K562 (cell line): ENCODE measurements at regions not wholly inside any gene's neighbourhood (a gene's known extent, or its start where the extent isn't known, plus 50 kb on each side); places are given as distances from the start of the nearest gene placed in this dataset.

Experiments used
- ATAC-seq: fragments of 200-7000 bp; cut with Tn5 transposase; 3 replicates; pipeline ENCODE4 v1.9.1; 2020; ENCODE audit warnings: moderate library complexity
- BruUV-seq: library from RNA; stranded (reverse); fragments of 400-500 nt; replicated peaks from 2 replicates; lab custom pipeline; 2021; lab: Mats Ljungman, UMichigan
- CTCF ChIA-PET: fragments of 300-600 bp; formaldehyde crosslinking; extraction: SDS; loops from one replicate; lab custom pipeline; 2021; ENCODE audit warnings: low intra/inter-chr PET ratio; lab: Yijun Ruan, JAX
- POLR2A ChIA-PET: fragments of 300-600, 350-650 bp; sonication (Branson Sonifier 250); formaldehyde crosslinking; extraction: SDS; loops from one replicate; lab custom pipeline; 2021; ENCODE audit warnings: antibody characterized with exemption, inconsistent platforms; lab: Yijun Ruan, JAX
- DNase-seq, 4 experiments: peaks; one replicate each; pipeline versions ENCODE4 v3.0.0 to v3.0.0-alpha.2; 2011 to 2018; ENCODE audit warnings: low spot score in 3 of 4, mixed read lengths in 3 of 4; ENCODE audit errors: extremely low read depth in 1 of 4
- FAIRE-seq: peaks from 2 replicates; lab custom pipeline; 2011; peaks lifted over from hg19 to GRCh38; lab: Jason Lieb, UNC
- H2AFZ ChIP-seq: 2 replicates; pipeline ENCODE4 v1.6.0; 2011; ENCODE audit warnings: low read depth, low read length, control low read depth, inconsistent platforms
- H3K27ac ChIP-seq: fragments of 200-600 bp; 3 replicates; pipeline ENCODE4 v1.8.0; 2011; ENCODE audit warnings: low read depth, mild to moderate bottlenecking, control low read depth, inconsistent platforms, low read length, moderate library complexity, mixed read lengths; ENCODE audit errors: extremely low read depth
- H3K27me3 ChIP-seq, 2 experiments: fragments of 300-600 bp in 1 of 2; 2 replicates in 1 of 2; 3 replicates in 1 of 2; pipeline versions ENCODE4 v1.6.0 to v1.8.0; 2011; ENCODE audit warnings: inconsistent platforms in 2 of 2, low read length in 2 of 2, mild to moderate bottlenecking in 1 of 2, mixed read lengths in 1 of 2, moderate library complexity in 1 of 2; ENCODE audit not compliant: control insufficient read depth in 2 of 2, insufficient read depth in 2 of 2
- H3K36me3 ChIP-seq: fragments of 300-600 bp; 3 replicates; pipeline ENCODE4 v1.8.0; 2011; ENCODE audit warnings: mild to moderate bottlenecking, low read length, inconsistent platforms; ENCODE audit not compliant: control insufficient read depth, insufficient read depth
- H3K4me1 ChIP-seq, 2 experiments: fragments of 200-600 bp in 1 of 2; replicated peaks in 1 of 2; 2 replicates in 1 of 2; 3 replicates in 1 of 2; pipeline versions ENCODE4 v1.5.1 to v1.8.0; 2011; ENCODE audit warnings: inconsistent platforms in 2 of 2, low read length in 2 of 2, mild to moderate bottlenecking in 1 of 2, mixed read lengths in 1 of 2, moderate library complexity in 1 of 2; ENCODE audit not compliant: control insufficient read depth in 2 of 2, insufficient read depth in 2 of 2
- H3K4me2 ChIP-seq: 2 replicates; pipeline ENCODE4 v1.6.1; 2011; ENCODE audit warnings: low read length, control low read depth, inconsistent platforms, mixed read lengths; ENCODE audit not compliant: insufficient read depth
- H3K4me3 ChIP-seq: fragments of 200-600 bp; sonication (generic), shearing (Covaris generic); 2 replicates; pipeline ENCODE4 v1.5.1; 2016; ENCODE audit warnings: control low read depth, inconsistent platforms
- H3K79me2 ChIP-seq: fragments of 200-600 bp; 3 replicates; pipeline ENCODE4 v1.8.0; 2011; ENCODE audit warnings: low read length, inconsistent platforms; ENCODE audit not compliant: control insufficient read depth, insufficient read depth
- H3K9ac ChIP-seq, 2 experiments: 2 replicates each; pipeline versions ENCODE4 v1.6.0 to v1.6.1; 2011; ENCODE audit warnings: low read depth in 2 of 2, low read length in 2 of 2, control low read depth in 1 of 2, inconsistent platforms in 1 of 2, mild to moderate bottlenecking in 1 of 2, mixed read lengths in 1 of 2; ENCODE audit not compliant: insufficient read depth in 1 of 2
- H3K9me1 ChIP-seq: one replicate; pipeline ENCODE4 v1.6.0; 2011; ENCODE audit warnings: inconsistent platforms, mild to moderate bottlenecking, low read length, moderate library complexity; ENCODE audit not compliant: control insufficient read depth, insufficient read depth
- H3K9me3 ChIP-seq: replicated peaks from 2 replicates; pipeline ENCODE4 v1.5.1; 2011; ENCODE audit warnings: low read depth, low read length, inconsistent platforms; ENCODE audit not compliant: control insufficient read depth, insufficient read depth
- H4K20me1 ChIP-seq: replicated peaks from 2 replicates; pipeline ENCODE4 v1.6.1; 2011; ENCODE audit warnings: low read length, inconsistent platforms, mixed read lengths; ENCODE audit not compliant: control insufficient read depth, insufficient read depth
- ATF4 ChIP-seq: fragments of 450-650 bp; formaldehyde crosslinking; IDR thresholded peaks from 2 replicates; pipeline ENCODE4 v1.4.0; 2022; ENCODE audit warnings: mild to moderate bottlenecking, moderate library complexity
- CREBBP ChIP-seq: IDR thresholded peaks from one replicate; pipeline ENCODE4 v1.6.1; 2012; ENCODE audit warnings: low read depth, mild to moderate bottlenecking, control low read depth, inconsistent platforms, low read length
- NBN ChIP-seq: fragments of 450-650 bp; IDR thresholded peaks from 2 replicates; pipeline ENCODE4 v1.6.1; 2016; ENCODE audit warnings: low read depth, mild to moderate bottlenecking
- NR2F6 ChIP-seq: fragments of 450-650 bp; formaldehyde crosslinking; IDR thresholded peaks from 2 replicates; pipeline ENCODE4 v1.4.0; 2020; ENCODE audit warnings: mild to moderate bottlenecking
- POLR3A ChIP-seq: IDR thresholded peaks from 2 replicates; pipeline ENCODE4 v1.6.1; 2011; ENCODE audit warnings: borderline replicate concordance, mild to moderate bottlenecking, moderate library complexity; ENCODE audit not compliant: insufficient read length, insufficient read depth; ENCODE audit errors: extremely low read depth
- SIRT6 ChIP-seq: IDR thresholded peaks from one replicate; pipeline ENCODE4 v1.6.1; 2012; ENCODE audit warnings: low read depth, mild to moderate bottlenecking, control low read depth, inconsistent platforms, low read length, moderate library complexity
- XRCC4 ChIP-seq: IDR thresholded peaks from one replicate; pipeline ENCODE4 v1.6.1; 2011; ENCODE audit not compliant: insufficient read depth, insufficient read length; ENCODE audit errors: extremely low read depth
- ZNF77 ChIP-seq: fragments of 250-450 bp; sonication (Bioruptor Pico); IDR thresholded peaks from 2 replicates; pipeline ENCODE4 v1.5.0; 2020
- WGBS: fragments of 100-300 bp; shearing (Covaris generic); methylation state at CpG from one replicate; pipeline ENCODE4 v1.1.6; 2016; ENCODE audit warnings: low coverage, mixed read lengths; ENCODE audit not compliant: insufficient coverage; ENCODE audit errors: missing lambda C conversion rate; 5-methylcytosine and 5-hydroxymethylcytosine counted together
- in situ Hi-C: fragments of 300-500 bp; cut with MboI; formaldehyde crosslinking; loops from 4 replicates; pipeline ENCODE4 v1.15.0; 2018; ENCODE audit warnings: inconsistent platforms, mixed read lengths
- intact Hi-C: fragments of 100-400 bp; cut with micrococcal nuclease; formaldehyde crosslinking; loops from 2 replicates; pipeline ENCODE4 v1.14.2; 2022
- TF ChIP-seq, protein P1 (sequence below): sonication (generic); formaldehyde crosslinking; IDR thresholded peaks from 2 replicates; pipeline ENCODE4 v1.8.0; 2022; ENCODE audit warnings: mild to moderate bottlenecking, missing genetic modification reagents
- TF ChIP-seq, protein P2 (sequence below): fragments of 250-450 bp; sonication (Bioruptor Pico); IDR thresholded peaks from 2 replicates; pipeline ENCODE4 v1.8.0; 2022; ENCODE audit warnings: inconsistent platforms, mild to moderate bottlenecking, moderate library complexity, borderline replicate concordance
- TF ChIP-seq, protein P3 (sequence below): fragments of 450-650 bp; IDR thresholded peaks from 2 replicates; pipeline ENCODE4 v1.6.1; 2016; ENCODE audit warnings: borderline replicate concordance

- ChIA-PET POLR2A (no interaction called here), CTCF (no interaction called here)
- in situ Hi-C loops (no loop called here), intact Hi-C loops (no loop called here)
- no peak overlapping the region for H3K4me2 ChIP-seq
- H3K36me3 ChIP-seq, result no peaks in the 10 kb centered on the region
- no peak overlapping the region for H3K4me3 ChIP-seq
- no peak overlapping the region for H3K27ac ChIP-seq
- no peak for FAIRE-seq
- ATAC-seq, result no peak
- H2AFZ ChIP-seq, result no peak overlapping the region
- 0 out of 2 replicates have a peak, but pooled peaks cover 2% of the 10 kb centered on the region for H3K9me3 ChIP-seq
- no TSS peak for BruUV-seq
- H3K79me2 ChIP-seq, result no peaks in the 10 kb centered on the region
- no peaks in the 10 kb centered on the region for H4K20me1 ChIP-seq
- no peak overlapping the region for H3K9ac ChIP-seq
- no peaks in the 10 kb centered on the region for H3K4me1 ChIP-seq
- no peaks in the 10 kb centered on the region for H3K27me3 ChIP-seq
- no peak for DNase-seq
- no peaks in the 10 kb centered on the region for H3K9me1 ChIP-seq
- 0% methylated on average over 3 of the region's 3 CpGs for WGBS
- TF ChIP-seq XRCC4 (no peak), SIRT6 (no peak), CREBBP (no peak), NBN (no peak), ATF4 (no peak), NR2F6 (CRISPR knock-in tag) (no peak), ZNF77 (CRISPR knock-in tag) (no peak), POLR3A (no peak)
- TF ChIP-seq, protein P1, sequence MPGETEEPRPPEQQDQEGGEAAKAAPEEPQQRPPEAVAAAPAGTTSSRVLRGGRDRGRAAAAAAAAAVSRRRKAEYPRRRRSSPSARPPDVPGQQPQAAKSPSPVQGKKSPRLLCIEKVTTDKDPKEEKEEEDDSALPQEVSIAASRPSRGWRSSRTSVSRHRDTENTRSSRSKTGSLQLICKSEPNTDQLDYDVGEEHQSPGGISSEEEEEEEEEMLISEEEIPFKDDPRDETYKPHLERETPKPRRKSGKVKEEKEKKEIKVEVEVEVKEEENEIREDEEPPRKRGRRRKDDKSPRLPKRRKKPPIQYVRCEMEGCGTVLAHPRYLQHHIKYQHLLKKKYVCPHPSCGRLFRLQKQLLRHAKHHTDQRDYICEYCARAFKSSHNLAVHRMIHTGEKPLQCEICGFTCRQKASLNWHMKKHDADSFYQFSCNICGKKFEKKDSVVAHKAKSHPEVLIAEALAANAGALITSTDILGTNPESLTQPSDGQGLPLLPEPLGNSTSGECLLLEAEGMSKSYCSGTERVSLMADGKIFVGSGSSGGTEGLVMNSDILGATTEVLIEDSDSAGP (CRISPR knock-in tag), result no peak
- TF ChIP-seq, protein P2, sequence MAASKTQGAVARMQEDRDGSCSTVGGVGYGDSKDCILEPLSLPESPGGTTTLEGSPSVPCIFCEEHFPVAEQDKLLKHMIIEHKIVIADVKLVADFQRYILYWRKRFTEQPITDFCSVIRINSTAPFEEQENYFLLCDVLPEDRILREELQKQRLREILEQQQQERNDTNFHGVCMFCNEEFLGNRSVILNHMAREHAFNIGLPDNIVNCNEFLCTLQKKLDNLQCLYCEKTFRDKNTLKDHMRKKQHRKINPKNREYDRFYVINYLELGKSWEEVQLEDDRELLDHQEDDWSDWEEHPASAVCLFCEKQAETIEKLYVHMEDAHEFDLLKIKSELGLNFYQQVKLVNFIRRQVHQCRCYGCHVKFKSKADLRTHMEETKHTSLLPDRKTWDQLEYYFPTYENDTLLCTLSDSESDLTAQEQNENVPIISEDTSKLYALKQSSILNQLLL (CRISPR knock-in tag), result no peak
- TF ChIP-seq, protein P3, sequence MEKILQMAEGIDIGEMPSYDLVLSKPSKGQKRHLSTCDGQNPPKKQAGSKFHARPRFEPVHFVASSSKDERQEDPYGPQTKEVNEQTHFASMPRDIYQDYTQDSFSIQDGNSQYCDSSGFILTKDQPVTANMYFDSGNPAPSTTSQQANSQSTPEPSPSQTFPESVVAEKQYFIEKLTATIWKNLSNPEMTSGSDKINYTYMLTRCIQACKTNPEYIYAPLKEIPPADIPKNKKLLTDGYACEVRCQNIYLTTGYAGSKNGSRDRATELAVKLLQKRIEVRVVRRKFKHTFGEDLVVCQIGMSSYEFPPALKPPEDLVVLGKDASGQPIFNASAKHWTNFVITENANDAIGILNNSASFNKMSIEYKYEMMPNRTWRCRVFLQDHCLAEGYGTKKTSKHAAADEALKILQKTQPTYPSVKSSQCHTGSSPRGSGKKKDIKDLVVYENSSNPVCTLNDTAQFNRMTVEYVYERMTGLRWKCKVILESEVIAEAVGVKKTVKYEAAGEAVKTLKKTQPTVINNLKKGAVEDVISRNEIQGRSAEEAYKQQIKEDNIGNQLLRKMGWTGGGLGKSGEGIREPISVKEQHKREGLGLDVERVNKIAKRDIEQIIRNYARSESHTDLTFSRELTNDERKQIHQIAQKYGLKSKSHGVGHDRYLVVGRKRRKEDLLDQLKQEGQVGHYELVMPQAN, result no peak
Measured at GRCh38 chr1:81371864-81372263, 428.9 kb upstream of the ADGRL2 start.
